Smooth muscle cell (in vitro differentiated cells): ENCODE measurements at regions not wholly inside any gene's neighbourhood (a gene's known extent, or its start where the extent isn't known, plus 50 kb on each side); places are given as distances from the start of the nearest gene placed in this dataset.

ENCODE experiments used
- DNase-seq: peaks from one replicate; lab custom pipeline; 2025; ENCODE audit not compliant: unreplicated experiment; lab: John Stamatoyannopoulos, UW
- H2AFZ ChIP-seq: fragments of 200-600 bp; sonication (generic); 2 replicates; pipeline ENCODE4 v1.6.0; 2016; ENCODE audit warnings: antibody characterized with exemption, low read depth, mild to moderate bottlenecking
- H3F3A ChIP-seq: fragments of 200-600 bp; sonication (generic); 2 replicates; pipeline ENCODE4 v1.6.0; 2017; ENCODE audit warnings: antibody characterized with exemption, low read depth
- H3K27ac ChIP-seq: fragments of 200-600 bp; sonication (generic); 2 replicates; pipeline ENCODE4 v1.5.1; 2016; ENCODE audit warnings: low read depth, mild to moderate bottlenecking
- H3K27me3 ChIP-seq: fragments of 200-600 bp; sonication (generic); 2 replicates; pipeline ENCODE4 v1.6.1; 2016; ENCODE audit warnings: low read depth, mild to moderate bottlenecking
- H3K36me3 ChIP-seq: fragments of 200-600 bp; sonication (generic); 2 replicates; pipeline ENCODE4 v1.5.1; 2016; ENCODE audit warnings: low read depth
- H3K4me1 ChIP-seq: fragments of 200-600 bp; sonication (generic); 2 replicates; pipeline ENCODE4 v1.5.1; 2016; ENCODE audit warnings: low read depth
- H3K4me2 ChIP-seq: fragments of 200-600 bp; sonication (generic); 2 replicates; pipeline ENCODE4 v1.6.0; 2016; ENCODE audit warnings: mild to moderate bottlenecking
- H3K4me3 ChIP-seq: fragments of 200-600 bp; sonication (generic); 2 replicates; pipeline ENCODE4 v1.5.1; 2016; ENCODE audit warnings: mild to moderate bottlenecking
- H3K79me2 ChIP-seq: fragments of 200-600 bp; sonication (generic); 2 replicates; pipeline ENCODE4 v1.6.0; 2016; ENCODE audit warnings: low read depth, mild to moderate bottlenecking
- H3K9ac ChIP-seq: fragments of 200-600 bp; sonication (generic); 2 replicates; pipeline ENCODE4 v1.6.0; 2016; ENCODE audit warnings: low read depth
- H3K9me3 ChIP-seq: fragments of 200-600 bp; sonication (generic); replicated peaks from 2 replicates; pipeline ENCODE4 v1.5.1; 2016; ENCODE audit warnings: low read depth
- H4K20me1 ChIP-seq: fragments of 200-600 bp; sonication (generic); 2 replicates; pipeline ENCODE4 v1.6.0; 2016; ENCODE audit warnings: low read depth
- CTCF ChIP-seq: fragments of 200-600 bp; sonication (generic); IDR thresholded peaks from 2 replicates; pipeline ENCODE4 v1.5.1; 2017; ENCODE audit warnings: borderline replicate concordance, mild to moderate bottlenecking, antibody characterized with exemption; ENCODE audit not compliant: insufficient read depth, poor library complexity, severe bottlenecking
- WGBS: methylation state at CpG from one replicate; pipeline ENCODE4 v1.1.7; 2016; ENCODE audit warnings: low lambda C conversion rate; 5-methylcytosine and 5-hydroxymethylcytosine counted together

GRCh38 chr2:198913394-198914152 lies 544.2 kb downstream of the SATB2 start:
- Histone ChIP-seq H3K9ac (no peak overlapping the region), H3K36me3 (no peaks in the 10 kb centered on the region), H3K4me3 (no peak overlapping the region), H4K20me1 (no peaks in the 10 kb centered on the region), H3K27ac (no peak overlapping the region), H2AFZ (no peak overlapping the region), H3K4me1 (no peaks in the 10 kb centered on the region), H3K27me3 (no peaks in the 10 kb centered on the region), H3K9me3 (no peaks in the 10 kb centered on the region), H3K4me2 (no peak overlapping the region), H3K79me2 (no peaks in the 10 kb centered on the region), H3F3A (no peaks in the 10 kb centered on the region)
- TF ChIP-seq CTCF: no peak
- no peak for DNase-seq

- Histone ChIP-seq H3K27ac (no peak overlapping the region), H3K27me3 (no peaks in the 10 kb centered on the region), H3K4me2 (no peak overlapping the region), H3K9ac (no peak overlapping the region), H2AFZ (no peak overlapping the region), H3F3A (no peaks in the 10 kb centered on the region), H3K9me3 (no peaks in the 10 kb centered on the region), H3K36me3 (no peaks in the 10 kb centered on the region), H3K4me3 (no peak overlapping the region), H4K20me1 (no peaks in the 10 kb centered on the region), H3K4me1 (no peaks in the 10 kb centered on the region), H3K79me2 (no peaks in the 10 kb centered on the region)
- 72% methylated on average over 2 of the region's 2 CpGs for WGBS
- TF ChIP-seq CTCF: no peak
- no peak for DNase-seq
Observed at GRCh38 chr2:198909525-198910267, 548.0 kb downstream of the SATB2 start.

- H3K36me3 ChIP-seq: no peaks in the 10 kb centered on the region
- H3K4me1 ChIP-seq: no peaks in the 10 kb centered on the region
- no peaks in the 10 kb centered on the region for H3K27me3 ChIP-seq
- TF ChIP-seq CTCF: no peak
- H3K4me2 ChIP-seq: no peak overlapping the region
- no peaks in the 10 kb centered on the region for H4K20me1 ChIP-seq
- H3K79me2 ChIP-seq: no peaks in the 10 kb centered on the region
- no peaks in the 10 kb centered on the region for H3F3A ChIP-seq
- DNase-seq: no peak
- no peak overlapping the region for H2AFZ ChIP-seq
- no peaks in the 10 kb centered on the region for H3K9me3 ChIP-seq
- no peak overlapping the region for H3K4me3 ChIP-seq
- H3K9ac ChIP-seq: no peak overlapping the region
- 76% methylated on average over 7 of the region's 7 CpGs for WGBS
- H3K27ac ChIP-seq: no peak overlapping the region
Observed at GRCh38 chr2:198905881-198906612, 551.7 kb downstream of the SATB2 start.
